A673 (cell line): ENCODE measurements at regions not wholly inside any gene's neighbourhood (a gene's known extent, or its start where the extent isn't known, plus 50 kb on each side); places are given as distances from the start of the nearest gene placed in this dataset.
"Not testable (repeated sequence)": the region's sequence is repeated elsewhere in the genome, so short reads cannot be mapped to it uniquely, and the experiment has no call there.

Experiments
- CTCF ChIP-seq: fragments of 300-800, 200-600 bp; sonication (generic); conservative IDR thresholded peaks from 2 replicates; pipeline ENCODE4 v1.5.1; 2017; ENCODE audit warnings: low read depth, mild to moderate bottlenecking, antibody characterized with exemption, low read length, moderate library complexity, mixed read lengths
- EZH2 ChIP-seq: fragments of 200-600 bp; sonication (generic); IDR thresholded peaks from 2 replicates; pipeline ENCODE4 v1.6.1; 2017; ENCODE audit warnings: borderline replicate concordance, low read depth, mild to moderate bottlenecking, mixed read lengths, antibody characterized with exemption, low read length; ENCODE audit not compliant: poor library complexity, severe bottlenecking

GRCh38 chr6:163696311-163696710 is 281.8 kb downstream of the QKI start:
- not testable (repeated sequence) for TF ChIP-seq CTCF, EZH2
